Erythroblast (primary cell): ENCODE measurements at regions not wholly inside any gene's neighbourhood (a gene's known extent, or its start where the extent isn't known, plus 50 kb on each side); places are given as distances from the start of the nearest gene placed in this dataset.

Source experiments
- GATA1 ChIP-seq: IDR thresholded peaks from 2 replicates; pipeline ENCODE4 v1.6.1; 2011; ENCODE audit warnings: low read depth, mild to moderate bottlenecking, control low read depth, low read length, moderate library complexity
- POLR2A ChIP-seq: IDR thresholded peaks from 2 replicates; pipeline ENCODE4 v1.6.1; 2011; ENCODE audit warnings: mild to moderate bottlenecking, low read length

DNA sequence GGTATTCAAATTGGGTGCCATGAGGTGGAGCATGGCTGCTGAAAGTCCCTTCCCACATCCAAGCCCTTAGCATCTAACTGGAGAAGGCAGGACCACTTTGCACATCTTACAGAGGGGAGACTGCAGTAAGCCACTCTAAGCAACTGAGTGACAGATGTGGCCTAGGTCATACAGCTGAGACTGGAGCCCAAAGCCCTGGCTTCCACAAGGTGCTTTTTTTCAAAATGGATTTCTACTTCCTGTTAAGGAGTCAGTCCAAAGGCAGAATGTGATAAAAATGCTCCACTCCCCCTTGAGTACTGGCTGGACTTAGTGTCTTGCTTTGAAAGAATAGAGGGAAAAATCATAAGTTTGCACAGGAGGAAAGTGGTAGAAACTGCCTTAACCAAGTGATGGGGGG, 424.0 kb upstream of the SPRED2 start:
- TF ChIP-seq POLR2A, result no peak
- no peak for TF ChIP-seq GATA1
